Sigmoid colon (tissue), 6 donors: ENCODE measurements at regions not wholly inside any gene's neighbourhood (a gene's known extent, or its start where the extent isn't known, plus 50 kb on each side); places are given as distances from the start of the nearest gene placed in this dataset.

Experiments used
- DNase-seq: peaks from one replicate; pipeline ENCODE4 v3.0.0-alpha.2; 2019
- H3K27ac ChIP-seq, 4 donors: fragments of 200-600 bp; sonication (generic); one replicate each; pipeline ENCODE4 v1.5.1; 2016 to 2019; ENCODE audit warnings: mild to moderate bottlenecking in 1 of 4
- H3K27me3 ChIP-seq, 3 donors: fragments of 200-600 bp; sonication (generic); one replicate each; pipeline ENCODE4 v1.5.1; 2019; ENCODE audit warnings: mild to moderate bottlenecking in 1 of 3
- H3K36me3 ChIP-seq, 4 donors: fragments of 200-600 bp; sonication (generic); one replicate each; pipeline ENCODE4 v1.5.1; 2016 to 2019
- H3K4me1 ChIP-seq, 4 donors: fragments of 200-600 bp; sonication (generic); one replicate each; pipeline ENCODE4 v1.5.1; 2017 to 2019
- H3K4me3 ChIP-seq, 4 donors: fragments of 200-600 bp; sonication (generic); one replicate each; pipeline ENCODE4 v1.5.1; 2017 to 2019; ENCODE audit warnings: mild to moderate bottlenecking in 2 of 4, moderate library complexity in 1 of 4
- H3K9me3 ChIP-seq, 4 donors: fragments of 200-600 bp in 3 of 4; sonication (generic) in 3 of 4; one replicate each; pipeline versions ENCODE4 v1.5.1 to v1.6.1; 2013 to 2019
- CTCF ChIP-seq, 4 experiments: fragments of 450-650 bp in 3 of 4; fragments of 200-600 bp in 1 of 4; IDR thresholded peaks; one replicate each; pipeline ENCODE4 v1.5.1; 2016 to 2019; ENCODE audit warnings: antibody characterized with exemption in 4 of 4, mild to moderate bottlenecking in 3 of 4, moderate library complexity in 2 of 4
- EP300 ChIP-seq, 4 donors: sonication (generic); formaldehyde crosslinking; IDR thresholded peaks; one replicate each; pipeline ENCODE4 v1.6.1; 2017; ENCODE audit warnings: antibody characterized with exemption in 4 of 4
- POLR2A ChIP-seq, 2 donors: fragments of 450-650 bp; IDR thresholded peaks; one replicate each; pipeline ENCODE4 v1.6.1; 2016; ENCODE audit warnings: antibody characterized with exemption in 2 of 2, mild to moderate bottlenecking in 2 of 2, moderate library complexity in 2 of 2
- POLR2AphosphoS5 ChIP-seq, 4 donors: sonication (generic); formaldehyde crosslinking; IDR thresholded peaks; one replicate each; pipeline ENCODE4 v1.6.1; 2017; ENCODE audit warnings: antibody characterized with exemption in 4 of 4
- WGBS, 2 donors: extraction: QIAGEN DNeasy Blood & Tissue Kit; methylation state at CpG; one replicate each; pipeline ENCODE4 v1.1.7; 2013; 5-methylcytosine and 5-hydroxymethylcytosine counted together
- intact Hi-C: fragments of 100-400 bp; cut with DNase I; formaldehyde crosslinking; loops from one replicate; pipeline ENCODE4 v1.15.1; 2023
- donor health status: healthy with polysubstance abuse.
- donor health status: healthy.

DNA sequence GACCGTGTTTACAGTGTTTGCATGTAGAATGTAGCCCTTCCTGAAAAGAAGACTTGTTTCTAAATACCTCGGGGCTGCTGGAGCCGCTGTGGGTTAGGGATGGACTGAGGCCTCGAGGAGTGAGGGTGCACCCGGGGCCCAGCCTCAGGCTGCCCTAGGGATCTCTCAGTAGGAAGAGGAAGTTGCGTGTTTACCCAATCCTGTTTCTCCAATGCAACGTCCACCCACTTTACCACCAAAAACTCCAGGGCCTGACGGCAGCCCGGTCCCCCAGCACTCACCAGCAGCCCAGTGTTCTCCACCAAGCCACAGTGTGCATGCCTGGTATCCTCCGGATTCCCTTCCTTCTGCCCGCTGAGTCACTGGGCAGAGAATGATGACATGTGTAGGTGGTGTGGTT, 255.8 kb downstream of the GLI2 start:
- Histone ChIP-seq H3K9me3 (no peaks in the 10 kb centered on the region), H3K4me1 (no peaks in the 10 kb centered on the region), H3K27me3 (no peaks in the 10 kb centered on the region), H3K36me3 (peaks cover 0 to 43% (median 25%) of the 10 kb centered on the region in 4 donors), H3K4me3 (no peak overlapping the region), H3K27ac (no peak overlapping the region)
- 81% methylated on average over 11 of the region's 11 CpGs for WGBS, 2 donors
- TF ChIP-seq POLR2A (IDR thresholded peaks at IDR 0.05), result no peak
- TF ChIP-seq CTCF (IDR thresholded peaks at IDR 0.05), result no peak
- TF ChIP-seq POLR2AphosphoS5 (IDR thresholded peaks at IDR 0.05), result no peak
- TF ChIP-seq EP300 (IDR thresholded peaks at IDR 0.05), result no peak
- intact Hi-C loops, result no loop called here
- no peak for DNase-seq

GRCh38 chr2:120992791-120993555, 257.3 kb downstream of the GLI2 start:
- no peak for DNase-seq
- H3K36me3 ChIP-seq, result peaks cover 0 to 30% (median 12%) of the 10 kb centered on the region in 4 donors
- H3K9me3 ChIP-seq, result no peaks in the 10 kb centered on the region
- H3K4me3 ChIP-seq, result no peak overlapping the region
- no peak for TF ChIP-seq POLR2AphosphoS5 (IDR thresholded peaks at IDR 0.05)
- TF ChIP-seq CTCF (IDR thresholded peaks at IDR 0.05), result no peak
- TF ChIP-seq EP300 (IDR thresholded peaks at IDR 0.05), result no peak
- no peak for TF ChIP-seq POLR2A (IDR thresholded peaks at IDR 0.05)
- no peak overlapping the region for H3K27ac ChIP-seq
- H3K27me3 ChIP-seq, result no peaks in the 10 kb centered on the region
- WGBS, 2 donors, result 88 to 89% methylated on average over 11 of the region's 11 CpGs
- intact Hi-C loops, result no loop called here
- H3K4me1 ChIP-seq, result no peaks in the 10 kb centered on the region

DNA sequence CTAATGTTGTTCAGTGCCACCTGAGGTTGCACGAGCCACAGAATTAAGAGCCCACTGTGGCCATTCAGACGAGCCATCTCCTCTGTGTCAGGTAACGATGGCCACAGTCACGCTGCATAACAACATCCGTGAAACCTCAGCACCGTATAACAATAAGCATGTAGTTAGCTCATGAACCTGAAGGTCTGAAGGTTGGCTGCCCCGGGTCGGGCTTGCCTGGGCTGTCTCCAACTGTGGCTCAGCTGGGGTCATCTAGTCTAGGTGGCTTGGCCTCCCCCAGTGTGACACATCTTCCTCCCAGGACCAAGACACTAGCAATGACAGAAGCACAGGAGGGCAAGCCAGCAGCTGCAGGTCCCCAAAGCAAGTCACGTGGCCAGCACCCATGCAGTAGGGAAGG, 258.0 kb downstream of the GLI2 start:
- WGBS, 2 donors, result 80 to 81% methylated on average over 9 of the region's 9 CpGs
- DNase-seq, result no peak
- no peak overlapping the region for H3K4me3 ChIP-seq
- H3K9me3 ChIP-seq, result no peaks in the 10 kb centered on the region
- peaks cover 0 to 25% (median 6%) of the 10 kb centered on the region in 4 donors for H3K36me3 ChIP-seq
- TF ChIP-seq POLR2AphosphoS5 (IDR thresholded peaks at IDR 0.05) (no peak), CTCF (IDR thresholded peaks at IDR 0.05) (no peak), POLR2A (IDR thresholded peaks at IDR 0.05) (no peak), EP300 (IDR thresholded peaks at IDR 0.05) (no peak)
- no peaks in the 10 kb centered on the region for H3K27me3 ChIP-seq
- intact Hi-C loops, result no loop called here
- no peak overlapping the region for H3K27ac ChIP-seq
- H3K4me1 ChIP-seq, result no peaks in the 10 kb centered on the region

DNA sequence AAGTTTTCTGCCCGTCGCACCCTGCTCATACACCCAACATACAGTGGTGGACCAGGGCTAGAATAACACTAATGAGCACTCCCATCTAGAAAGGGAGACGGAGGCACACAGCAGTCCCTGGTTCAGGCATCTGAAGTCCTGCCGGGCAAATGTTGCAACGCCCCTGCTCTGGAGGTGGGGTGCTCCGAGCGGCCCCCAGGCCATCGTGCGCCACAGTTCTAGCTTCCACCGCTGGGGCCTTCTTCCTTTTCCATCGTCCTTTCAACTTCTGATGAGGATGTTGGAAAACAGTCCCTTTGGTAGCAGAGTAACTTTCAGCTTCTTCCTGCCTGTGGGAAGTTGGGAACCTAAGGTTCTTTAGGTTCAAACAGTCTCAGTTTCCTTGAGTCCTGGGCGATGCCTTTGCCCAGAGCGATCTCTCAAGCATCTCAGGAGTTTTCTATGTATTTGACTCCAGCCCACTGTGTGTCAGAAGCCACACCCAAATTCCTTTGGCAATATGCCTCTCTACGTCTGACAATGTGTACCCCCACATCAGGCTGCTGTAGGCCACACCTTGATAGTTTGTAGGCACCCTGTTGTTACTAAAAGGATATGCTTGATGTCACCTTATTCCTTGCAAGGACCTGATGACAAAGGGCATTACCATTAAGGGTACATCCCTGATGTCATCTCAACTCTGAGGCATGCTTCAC, 258.8 kb downstream of the GLI2 start:
- intact Hi-C loops, result no loop called here
- WGBS, 2 donors, result 89 to 92% methylated on average over 14 of the region's 14 CpGs
- Histone ChIP-seq H3K36me3 (peaks cover 0 to 17% (median 2%) of the 10 kb centered on the region in 4 donors), H3K27me3 (no peaks in the 10 kb centered on the region), H3K4me3 (no peak overlapping the region), H3K4me1 (no peaks in the 10 kb centered on the region), H3K27ac (no peak overlapping the region), H3K9me3 (no peaks in the 10 kb centered on the region)
- TF ChIP-seq POLR2A (IDR thresholded peaks at IDR 0.05) (no peak), CTCF (IDR thresholded peaks at IDR 0.05) (no peak), POLR2AphosphoS5 (IDR thresholded peaks at IDR 0.05) (no peak)
- no peak for DNase-seq
